ENCODE measurements at regions not wholly inside any gene's neighbourhood (a gene's known extent, or its start where the extent isn't known, plus 50 kb on each side); places are given as distances from the start of the nearest gene placed in this dataset.

DNA sequence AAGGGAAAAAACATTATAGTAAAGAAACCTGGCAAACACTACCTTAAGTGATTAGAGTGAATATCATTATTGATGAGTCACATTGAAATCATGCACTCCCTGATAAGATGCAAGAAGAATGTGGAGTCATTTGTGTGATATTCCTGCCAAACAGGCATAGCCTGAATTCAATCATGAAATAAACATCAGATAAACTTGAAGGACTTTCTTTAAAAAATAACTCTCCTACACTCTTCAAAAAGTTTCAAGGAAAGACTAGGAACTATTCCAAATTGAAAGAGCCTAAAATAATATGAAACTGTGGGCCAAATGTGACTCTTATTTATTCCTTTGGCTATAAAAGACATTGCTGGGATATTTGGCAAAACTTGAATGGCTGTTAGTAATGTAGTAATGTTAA is 625.7 kb upstream of the LMCD1 start:
- no peak for DNase-seq (ENCODE audit: low read depth)

DNA sequence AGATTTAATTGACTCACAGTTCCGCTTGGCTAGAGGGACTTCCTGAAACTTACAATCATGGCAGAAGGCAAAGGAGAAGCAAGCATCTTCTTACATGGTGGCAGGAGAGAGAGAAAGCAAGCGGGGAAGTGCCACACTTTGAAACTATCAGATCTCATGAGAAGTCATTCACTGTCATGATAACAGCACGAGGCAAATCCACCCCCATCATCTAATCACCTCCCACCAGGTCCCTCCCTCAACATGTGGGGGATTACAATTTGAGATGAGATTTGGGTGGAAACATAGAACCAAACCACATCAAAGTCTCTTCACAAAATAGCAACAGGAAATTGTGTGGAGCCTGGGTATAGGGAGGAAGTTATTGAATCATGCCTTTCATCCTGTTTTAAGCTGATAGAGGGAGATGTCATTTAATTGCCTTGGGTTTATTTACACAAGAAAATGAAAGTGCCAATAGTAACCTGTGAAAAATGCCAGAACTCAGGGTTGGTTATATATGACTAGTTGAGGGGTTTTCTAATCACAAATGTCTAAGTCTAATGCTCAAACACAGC is 624.8 kb upstream of the LMCD1 start:
- no peak overlapping the region for H3K4me3 ChIP-seq (ENCODE audit: low read depth, low read length)
- DNase-seq (ENCODE audit: low read depth), result no peak

More for the DNA sequence above, 625.7 kb upstream of the LMCD1 start:
- TF ChIP-seq, protein P1, sequence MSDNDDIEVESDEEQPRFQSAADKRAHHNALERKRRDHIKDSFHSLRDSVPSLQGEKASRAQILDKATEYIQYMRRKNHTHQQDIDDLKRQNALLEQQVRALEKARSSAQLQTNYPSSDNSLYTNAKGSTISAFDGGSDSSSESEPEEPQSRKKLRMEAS (IDR thresholded peaks at IDR 0.05; ENCODE audit: low read depth, low read length), result no peak
- TF ChIP-seq, protein P2, sequence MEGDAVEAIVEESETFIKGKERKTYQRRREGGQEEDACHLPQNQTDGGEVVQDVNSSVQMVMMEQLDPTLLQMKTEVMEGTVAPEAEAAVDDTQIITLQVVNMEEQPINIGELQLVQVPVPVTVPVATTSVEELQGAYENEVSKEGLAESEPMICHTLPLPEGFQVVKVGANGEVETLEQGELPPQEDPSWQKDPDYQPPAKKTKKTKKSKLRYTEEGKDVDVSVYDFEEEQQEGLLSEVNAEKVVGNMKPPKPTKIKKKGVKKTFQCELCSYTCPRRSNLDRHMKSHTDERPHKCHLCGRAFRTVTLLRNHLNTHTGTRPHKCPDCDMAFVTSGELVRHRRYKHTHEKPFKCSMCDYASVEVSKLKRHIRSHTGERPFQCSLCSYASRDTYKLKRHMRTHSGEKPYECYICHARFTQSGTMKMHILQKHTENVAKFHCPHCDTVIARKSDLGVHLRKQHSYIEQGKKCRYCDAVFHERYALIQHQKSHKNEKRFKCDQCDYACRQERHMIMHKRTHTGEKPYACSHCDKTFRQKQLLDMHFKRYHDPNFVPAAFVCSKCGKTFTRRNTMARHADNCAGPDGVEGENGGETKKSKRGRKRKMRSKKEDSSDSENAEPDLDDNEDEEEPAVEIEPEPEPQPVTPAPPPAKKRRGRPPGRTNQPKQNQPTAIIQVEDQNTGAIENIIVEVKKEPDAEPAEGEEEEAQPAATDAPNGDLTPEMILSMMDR (IDR thresholded peaks at IDR 0.05; ENCODE audit: low read depth, low read length), result no peak
- TF ChIP-seq POLR2A (IDR thresholded peaks at IDR 0.05; ENCODE audit: extremely low read depth, insufficient read length) (no peak), MYC (IDR thresholded peaks at IDR 0.05; ENCODE audit: low read depth, low read length) (no peak)
- H3K4me3 ChIP-seq (ENCODE audit: low read depth, low read length), result no peak overlapping the region

DNA sequence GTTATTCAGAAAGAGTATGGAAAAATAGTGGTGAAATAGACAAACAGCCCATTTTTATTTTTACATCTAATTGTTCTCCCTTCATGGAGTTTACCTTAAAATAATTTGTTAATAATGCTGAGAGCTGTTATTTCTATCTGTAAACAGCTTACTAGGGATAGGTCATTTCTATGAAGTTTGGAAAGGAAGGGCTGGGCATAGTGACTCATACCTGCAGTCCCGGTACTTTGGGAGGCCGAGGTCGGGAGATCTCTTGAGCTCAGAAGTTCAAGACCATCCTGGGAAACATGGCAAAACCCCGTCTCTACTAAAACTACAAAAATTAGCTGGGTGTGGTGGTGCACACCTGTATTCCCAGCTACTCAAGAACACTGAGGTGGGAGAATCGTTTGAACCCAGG is 624.3 kb upstream of the LMCD1 start:
- no peak for DNase-seq (ENCODE audit: low read depth)
- TF ChIP-seq, protein P1 (IDR thresholded peaks at IDR 0.05; ENCODE audit: low read depth, low read length), result no peak
- TF ChIP-seq MYC (IDR thresholded peaks at IDR 0.05; ENCODE audit: low read depth, low read length) (no peak), POLR2A (IDR thresholded peaks at IDR 0.05; ENCODE audit: extremely low read depth, insufficient read length) (no peak)
- TF ChIP-seq, protein P2 (IDR thresholded peaks at IDR 0.05; ENCODE audit: low read depth, low read length), result no peak
- no peak overlapping the region for H3K4me3 ChIP-seq (ENCODE audit: low read depth, low read length)

More for the DNA sequence above, 624.8 kb upstream of the LMCD1 start:
- TF ChIP-seq MYC (IDR thresholded peaks at IDR 0.05; ENCODE audit: low read depth, low read length) (no peak), POLR2A (IDR thresholded peaks at IDR 0.05; ENCODE audit: extremely low read depth, insufficient read length) (no peak)
- TF ChIP-seq, protein P1 (IDR thresholded peaks at IDR 0.05; ENCODE audit: low read depth, low read length), result no peak
- TF ChIP-seq, protein P2 (IDR thresholded peaks at IDR 0.05; ENCODE audit: low read depth, low read length), result no peak

DNA sequence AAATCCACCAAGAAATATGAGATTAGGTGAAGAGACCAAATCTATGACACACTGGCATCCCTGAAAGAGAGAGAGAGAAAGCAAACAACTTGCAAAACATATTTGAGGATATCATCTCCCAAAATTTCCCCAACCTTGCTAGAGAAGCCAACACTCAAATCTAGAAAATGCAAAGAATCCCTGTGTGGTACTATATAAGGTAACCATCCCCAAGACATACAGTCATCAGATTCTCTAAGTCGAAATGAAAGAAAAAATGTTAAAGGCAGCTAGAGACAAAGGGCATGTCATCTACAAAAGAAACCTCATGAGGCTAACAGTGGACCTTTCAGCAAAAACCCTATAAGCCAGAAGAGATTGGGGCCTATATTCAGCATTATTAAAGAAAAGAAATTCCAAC is 622.1 kb upstream of the LMCD1 start:
- DNase-seq (ENCODE audit: low read depth), result no peak
- TF ChIP-seq MYC (IDR thresholded peaks at IDR 0.05; ENCODE audit: low read depth, low read length) (no peak), POLR2A (IDR thresholded peaks at IDR 0.05; ENCODE audit: extremely low read depth, insufficient read length) (no peak)
- TF ChIP-seq, protein P1 (IDR thresholded peaks at IDR 0.05; ENCODE audit: low read depth, low read length), result no peak
- TF ChIP-seq, protein P2 (IDR thresholded peaks at IDR 0.05; ENCODE audit: low read depth, low read length), result no peak
- no peak overlapping the region for H3K4me3 ChIP-seq (ENCODE audit: low read depth, low read length)

DNA sequence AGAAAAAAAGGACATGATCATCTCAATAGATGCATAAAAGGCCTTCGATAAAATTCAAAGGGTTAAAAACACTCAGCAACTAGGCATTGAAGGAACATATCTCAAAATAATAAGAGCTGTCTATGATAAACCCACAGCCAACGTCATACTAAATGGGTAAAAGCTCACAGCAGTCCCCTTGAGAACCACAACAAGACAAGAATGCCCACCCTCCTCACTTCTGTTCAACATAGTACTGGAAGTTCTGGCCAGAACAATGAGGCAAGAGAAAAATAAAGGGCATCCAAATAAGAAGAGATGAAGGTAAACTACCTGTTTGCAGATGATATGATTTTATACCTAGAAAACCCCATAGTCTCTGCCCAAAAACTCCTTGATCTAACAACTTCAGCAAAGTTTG is 619.7 kb upstream of the LMCD1 start:
- TF ChIP-seq MYC (IDR thresholded peaks at IDR 0.05; ENCODE audit: low read depth, low read length) (no peak), POLR2A (IDR thresholded peaks at IDR 0.05; ENCODE audit: extremely low read depth, insufficient read length) (no peak)
- TF ChIP-seq, protein P1 (IDR thresholded peaks at IDR 0.05; ENCODE audit: low read depth, low read length), result no peak
- H3K4me3 ChIP-seq (ENCODE audit: low read depth, low read length), result no peak overlapping the region
- no peak for DNase-seq (ENCODE audit: low read depth)

DNA sequence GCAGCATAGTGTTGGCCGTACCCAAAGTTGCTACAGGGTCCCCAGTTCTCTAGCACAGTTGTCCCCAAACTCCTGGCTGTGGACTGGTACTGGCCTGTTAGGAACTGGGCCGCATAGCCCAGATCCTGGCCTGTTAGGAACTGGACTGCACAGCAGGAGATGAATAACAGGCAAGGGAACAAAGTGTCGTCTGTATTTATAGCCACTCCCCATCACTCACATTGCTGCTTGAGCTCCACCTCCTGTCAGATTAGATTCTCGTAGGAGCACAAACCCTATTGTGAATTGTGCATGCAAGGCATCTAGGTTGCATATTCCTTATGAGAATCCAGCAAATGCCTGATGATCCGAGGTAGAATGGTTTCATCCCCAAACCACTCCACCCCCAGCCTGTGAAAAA is 604.0 kb upstream of the LMCD1 start:
- no peak for DNase-seq (ENCODE audit: low read depth)
- TF ChIP-seq POLR2A (IDR thresholded peaks at IDR 0.05; ENCODE audit: extremely low read depth, insufficient read length) (no peak), MYC (IDR thresholded peaks at IDR 0.05; ENCODE audit: low read depth, low read length) (no peak)
- TF ChIP-seq, protein P2 (IDR thresholded peaks at IDR 0.05; ENCODE audit: low read depth, low read length), result no peak
- TF ChIP-seq, protein P1 (IDR thresholded peaks at IDR 0.05; ENCODE audit: low read depth, low read length), result no peak
- H3K4me3 ChIP-seq (ENCODE audit: low read depth, low read length), result no peak overlapping the region

All from NB4 (cell line).